CD8-positive, alpha-beta memory T cell (primary cell): ENCODE measurements at regions not wholly inside any gene's neighbourhood (a gene's known extent, or its start where the extent isn't known, plus 50 kb on each side); places are given as distances from the start of the nearest gene placed in this dataset.

ENCODE experiments used
- CTCF ChIA-PET: fragments of 350-600 bp; sonication (Branson Sonifier 250); formaldehyde crosslinking; loops from one replicate; lab custom pipeline; 2021; ENCODE audit warnings: antibody characterized with exemption; lab: Charles Lee
- POLR2A ChIA-PET: fragments of 350-600 bp; sonication (Branson Sonifier 250); formaldehyde crosslinking; loops from one replicate; lab custom pipeline; 2021; ENCODE audit warnings: antibody characterized with exemption; lab: Charles Lee
- DNase-seq, 5 donors: peaks; one replicate each; pipeline versions ENCODE4 v3.0.0 to v3.0.0-alpha.2; 2020 to 2022; ENCODE audit warnings: mixed read lengths in 1 of 5
- H3K27ac ChIP-seq: one replicate; pipeline ENCODE4 v1.7.0; 2013; ENCODE audit warnings: low read depth, mild to moderate bottlenecking, low read length, moderate library complexity
- H3K27me3 ChIP-seq: 2 replicates; pipeline ENCODE4 v1.7.0; 2013; ENCODE audit warnings: low read length, mild to moderate bottlenecking; ENCODE audit not compliant: insufficient read depth, poor library complexity, severe bottlenecking
- H3K36me3 ChIP-seq: 2 replicates; pipeline ENCODE4 v1.7.0; 2013; ENCODE audit warnings: mild to moderate bottlenecking, low read length, moderate library complexity; ENCODE audit not compliant: insufficient read depth
- H3K4me1 ChIP-seq: 2 replicates; pipeline ENCODE4 v1.7.0; 2013; ENCODE audit warnings: mild to moderate bottlenecking, low read length, moderate library complexity; ENCODE audit not compliant: insufficient read depth
- H3K4me3 ChIP-seq: 2 replicates; pipeline ENCODE4 v1.7.0; 2013; ENCODE audit warnings: mild to moderate bottlenecking, low read length
- H3K9me3 ChIP-seq: 2 replicates; pipeline ENCODE4 v1.7.0; 2013; ENCODE audit warnings: mild to moderate bottlenecking, low read length
- H3K27ac Mint-ChIP-seq, 8 donors: one replicate each; pipeline ENCODE4 v1.8.0; 2020 to 2021; ENCODE audit warnings: mixed read lengths in 8 of 8, mild to moderate bottlenecking in 6 of 8, inconsistent platforms in 3 of 8, moderate library complexity in 3 of 8
- H3K27me3 Mint-ChIP-seq, 2 donors: one replicate each; pipeline ENCODE4 v1.8.0; 2020 to 2021; ENCODE audit warnings: mixed read lengths in 2 of 2, mild to moderate bottlenecking in 1 of 2, moderate library complexity in 1 of 2
- H3K36me3 Mint-ChIP-seq, 3 donors: one replicate each; pipeline ENCODE4 v1.8.0; 2020 to 2021; ENCODE audit warnings: mixed read lengths in 3 of 3, inconsistent platforms in 1 of 3, mild to moderate bottlenecking in 1 of 3
- H3K4me1 Mint-ChIP-seq, 3 donors: one replicate each; pipeline ENCODE4 v1.8.0; 2020 to 2021; ENCODE audit warnings: mixed read lengths in 3 of 3, inconsistent platforms in 1 of 3, mild to moderate bottlenecking in 1 of 3
- H3K4me3 Mint-ChIP-seq, 7 donors: one replicate each; pipeline ENCODE4 v1.8.0; 2020 to 2021; ENCODE audit warnings: mixed read lengths in 7 of 7, mild to moderate bottlenecking in 6 of 7, moderate library complexity in 4 of 7, inconsistent platforms in 2 of 7
- H3K9me3 Mint-ChIP-seq, 5 donors: one replicate each; pipeline ENCODE4 v1.8.0; 2020 to 2022; ENCODE audit warnings: mixed read lengths in 5 of 5, mild to moderate bottlenecking in 3 of 5, moderate library complexity in 2 of 5, inconsistent platforms in 1 of 5

DNA sequence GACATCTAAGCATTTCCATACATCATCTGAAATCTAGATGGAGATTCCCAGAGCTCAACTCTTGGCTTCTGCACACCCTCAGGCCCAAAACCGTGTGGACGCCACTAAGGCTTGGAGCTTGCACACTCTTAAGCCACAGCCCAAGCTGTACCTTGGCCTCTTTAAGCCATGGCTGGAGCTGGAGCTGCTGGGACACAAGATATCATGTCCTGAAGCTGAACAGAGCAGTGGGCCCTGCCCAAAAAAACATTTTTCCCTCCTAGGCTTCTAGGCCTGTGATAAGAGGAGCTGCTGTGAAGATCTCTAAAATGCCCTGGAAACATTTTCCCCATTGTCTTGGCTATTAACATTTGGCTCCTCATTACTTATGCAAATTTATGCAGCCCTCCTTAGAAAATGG, 188.7 kb upstream of the MBNL1 start:
- H3K9me3 Mint-ChIP-seq, result no peaks in the 10 kb centered on the region
- Histone ChIP-seq H3K4me1 (no peaks in the 10 kb centered on the region), H3K27me3 (no peaks in the 10 kb centered on the region), H3K27ac (no peak overlapping the region), H3K36me3 (no peaks in the 10 kb centered on the region), H3K4me3 (no peak overlapping the region), H3K9me3 (no peaks in the 10 kb centered on the region)
- CTCF ChIA-PET, result no interaction called here
- H3K27ac Mint-ChIP-seq, result no peak overlapping the region
- H3K36me3 Mint-ChIP-seq, result peaks cover 0 to 5% (median 3%) of the 10 kb centered on the region in 3 donors
- peaks cover 0 to 5% (median 0%) of the 10 kb centered on the region in 3 donors for H3K4me1 Mint-ChIP-seq
- POLR2A ChIA-PET, result no interaction called here
- H3K27me3 Mint-ChIP-seq, result no peaks in the 10 kb centered on the region
- DNase-seq, result no peak
- H3K4me3 Mint-ChIP-seq, result no peak overlapping the region

DNA sequence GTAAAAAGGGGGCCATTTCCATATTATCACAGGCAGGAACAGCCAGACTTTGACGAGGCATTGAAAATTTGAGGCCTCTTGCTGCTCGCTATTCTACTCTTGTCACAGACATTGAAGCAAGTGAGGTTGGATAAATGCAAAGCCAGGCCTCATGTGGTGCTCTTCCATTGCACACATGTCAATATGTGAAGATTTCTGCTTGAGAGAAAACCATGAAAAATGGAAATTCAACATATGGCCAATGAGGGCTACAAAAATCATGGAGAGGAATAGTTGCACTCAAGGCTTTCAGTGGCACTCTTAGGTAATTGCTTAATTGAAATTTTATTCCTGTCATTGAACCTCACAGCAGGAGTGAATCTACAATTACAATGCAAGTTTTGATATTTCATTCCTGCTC, 185.6 kb upstream of the MBNL1 start:
- no peaks in the 10 kb centered on the region for H3K9me3 ChIP-seq
- CTCF ChIA-PET, result no interaction called here
- POLR2A ChIA-PET, result interaction anchor here (0.7 kb wide), 1 partner anchor 383 kb away, joined by 3 read pairs; no protein-coding TSS in a partner anchor
- H3K27ac ChIP-seq, result no peak overlapping the region
- Mint-ChIP-seq H3K4me3 (no peak overlapping the region), H3K4me1 (no peaks in the 10 kb centered on the region), H3K27me3 (no peaks in the 10 kb centered on the region), H3K9me3 (no peaks in the 10 kb centered on the region), H3K36me3 (peaks cover 0 to 5% (median 3%) of the 10 kb centered on the region in 3 donors), H3K27ac (no peak overlapping the region)
- no peak for DNase-seq
- no peaks in the 10 kb centered on the region for H3K27me3 ChIP-seq
- H3K36me3 ChIP-seq, result no peaks in the 10 kb centered on the region
- H3K4me1 ChIP-seq, result no peaks in the 10 kb centered on the region
- no peak overlapping the region for H3K4me3 ChIP-seq

DNA sequence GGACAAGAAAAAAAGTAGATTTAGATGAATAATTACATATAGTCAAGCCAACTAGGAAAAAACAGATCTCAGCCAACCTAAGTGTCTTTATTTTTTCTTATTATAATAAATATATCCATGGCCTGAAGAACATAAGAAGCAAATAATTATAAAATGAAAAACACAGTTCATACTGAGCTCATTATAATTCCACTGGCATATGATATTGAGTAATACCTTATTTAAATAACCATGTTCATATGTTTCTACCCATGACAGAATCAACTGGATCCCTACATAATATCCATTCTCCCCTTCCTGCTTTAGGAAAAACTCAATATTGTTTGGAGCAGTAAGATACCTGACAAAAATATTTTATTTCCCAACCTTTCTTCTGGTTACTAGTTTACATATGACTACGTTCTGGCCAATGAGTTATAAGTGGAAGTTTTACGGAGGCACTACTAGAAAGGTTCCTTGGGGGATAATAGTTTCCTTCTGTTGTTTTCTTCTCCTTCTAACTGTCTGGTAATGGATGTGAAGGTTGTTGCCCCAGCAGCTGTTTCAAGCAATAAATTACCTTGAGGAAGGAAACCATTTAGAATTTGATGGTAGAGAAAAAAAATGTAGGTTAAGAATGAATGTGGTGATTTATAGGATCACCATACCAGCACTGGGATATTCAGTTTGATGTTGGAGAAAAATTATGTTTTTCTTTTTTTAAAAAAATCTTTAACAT, 184.1 kb upstream of the MBNL1 start:
- peaks cover 0 to under 1% (median 0%) of the 10 kb centered on the region in 3 donors for H3K36me3 Mint-ChIP-seq
- POLR2A ChIA-PET, result no interaction called here
- H3K27ac Mint-ChIP-seq, result no peak overlapping the region
- H3K27me3 Mint-ChIP-seq, result no peaks in the 10 kb centered on the region
- no peaks in the 10 kb centered on the region for H3K4me1 Mint-ChIP-seq
- Histone ChIP-seq H3K4me3 (no peak overlapping the region), H3K4me1 (no peaks in the 10 kb centered on the region), H3K27me3 (no peaks in the 10 kb centered on the region), H3K27ac (no peak overlapping the region), H3K9me3 (no peaks in the 10 kb centered on the region), H3K36me3 (no peaks in the 10 kb centered on the region)
- no peak overlapping the region for H3K4me3 Mint-ChIP-seq
- CTCF ChIA-PET, result no interaction called here
- H3K9me3 Mint-ChIP-seq, result no peaks in the 10 kb centered on the region
- DNase-seq, result no peak

DNA sequence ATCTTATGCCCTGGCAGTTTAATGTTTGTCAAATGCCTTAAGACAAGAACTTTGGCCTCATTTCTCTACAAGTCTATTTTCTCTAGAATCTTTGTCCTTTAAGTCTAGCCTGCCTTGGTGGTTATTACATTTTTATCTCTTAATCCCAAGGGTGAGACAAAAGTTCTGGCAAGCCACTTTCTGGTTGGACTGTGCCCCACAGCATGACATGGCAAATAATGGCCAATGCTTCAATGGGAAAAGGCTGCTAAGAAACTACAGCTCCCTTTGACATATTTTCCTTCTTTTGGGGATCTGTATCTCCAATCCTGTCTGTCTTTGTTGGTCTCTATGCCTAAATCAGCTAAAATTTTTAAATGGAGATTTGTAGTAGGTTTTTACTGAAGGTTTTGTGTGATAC, 181.6 kb upstream of the MBNL1 start:
- Mint-ChIP-seq H3K4me3 (no peak overlapping the region), H3K36me3 (no peaks in the 10 kb centered on the region), H3K4me1 (no peaks in the 10 kb centered on the region), H3K27ac (no peak overlapping the region), H3K27me3 (no peaks in the 10 kb centered on the region), H3K9me3 (no peaks in the 10 kb centered on the region)
- H3K36me3 ChIP-seq, result no peaks in the 10 kb centered on the region
- no peaks in the 10 kb centered on the region for H3K9me3 ChIP-seq
- POLR2A ChIA-PET, result no interaction called here
- no peak overlapping the region for H3K4me3 ChIP-seq
- DNase-seq, result no peak
- H3K27ac ChIP-seq, result no peak overlapping the region
- no peaks in the 10 kb centered on the region for H3K27me3 ChIP-seq
- CTCF ChIA-PET, result no interaction called here
- no peaks in the 10 kb centered on the region for H3K4me1 ChIP-seq

DNA sequence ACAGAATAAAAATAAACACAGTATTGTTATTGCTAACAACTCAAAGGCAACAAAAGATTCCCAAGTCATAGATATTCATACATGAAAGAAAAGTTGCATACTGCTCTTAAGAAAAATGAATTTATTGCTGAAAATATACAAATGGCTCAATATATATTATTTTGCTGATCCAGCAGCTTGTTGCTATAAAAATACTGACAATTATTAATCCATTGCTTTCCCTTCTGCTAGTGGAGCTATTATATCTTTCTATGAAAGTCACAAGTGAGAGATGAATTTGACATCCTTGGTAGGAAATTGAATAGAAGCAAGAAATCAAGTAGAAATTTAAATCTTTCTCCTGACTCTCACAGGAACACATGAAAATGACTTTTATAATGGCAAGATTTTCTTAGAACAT, 179.2 kb upstream of the MBNL1 start:
- no peak for DNase-seq
- Histone ChIP-seq H3K4me1 (no peaks in the 10 kb centered on the region), H3K27me3 (no peaks in the 10 kb centered on the region), H3K27ac (no peak overlapping the region), H3K4me3 (no peak overlapping the region), H3K36me3 (no peaks in the 10 kb centered on the region), H3K9me3 (no peaks in the 10 kb centered on the region)
- POLR2A ChIA-PET, result no interaction called here
- CTCF ChIA-PET, result no interaction called here
- Mint-ChIP-seq H3K9me3 (peaks cover 0 to 2% (median 0%) of the 10 kb centered on the region in 5 donors), H3K4me1 (no peaks in the 10 kb centered on the region), H3K4me3 (no peak overlapping the region), H3K27me3 (no peaks in the 10 kb centered on the region), H3K36me3 (no peaks in the 10 kb centered on the region), H3K27ac (no peak overlapping the region)

DNA sequence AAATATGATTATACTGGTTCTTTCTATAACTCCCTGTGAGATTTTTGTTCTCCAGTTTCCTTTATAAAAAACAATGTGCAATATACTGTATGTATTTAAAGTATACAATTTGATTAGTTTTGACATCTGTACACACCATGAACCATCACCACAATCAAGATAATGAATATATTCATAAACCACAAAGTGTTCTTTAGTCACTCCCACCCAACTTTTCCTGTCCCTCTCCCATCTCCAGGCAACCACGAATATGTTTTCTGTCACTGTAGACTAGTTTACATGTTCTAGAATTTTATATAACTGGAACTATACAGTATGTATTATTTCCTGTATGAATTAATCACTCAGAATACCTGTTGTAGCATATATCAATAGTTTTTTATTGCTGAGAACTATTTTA, 177.0 kb upstream of the MBNL1 start:
- Histone ChIP-seq H3K4me3 (no peak overlapping the region), H3K27ac (no peak overlapping the region), H3K27me3 (no peaks in the 10 kb centered on the region), H3K36me3 (no peaks in the 10 kb centered on the region), H3K9me3 (no peaks in the 10 kb centered on the region), H3K4me1 (no peaks in the 10 kb centered on the region)
- Mint-ChIP-seq H3K36me3 (no peaks in the 10 kb centered on the region), H3K9me3 (peaks cover 0 to 3% (median 0%) of the 10 kb centered on the region in 5 donors), H3K4me3 (no peak overlapping the region), H3K27ac (no peak overlapping the region), H3K4me1 (no peaks in the 10 kb centered on the region), H3K27me3 (peaks cover 0 to 6% of the 10 kb centered on the region in 2 donors)
- ChIA-PET POLR2A (no interaction called here), CTCF (no interaction called here)
- no peak for DNase-seq

DNA sequence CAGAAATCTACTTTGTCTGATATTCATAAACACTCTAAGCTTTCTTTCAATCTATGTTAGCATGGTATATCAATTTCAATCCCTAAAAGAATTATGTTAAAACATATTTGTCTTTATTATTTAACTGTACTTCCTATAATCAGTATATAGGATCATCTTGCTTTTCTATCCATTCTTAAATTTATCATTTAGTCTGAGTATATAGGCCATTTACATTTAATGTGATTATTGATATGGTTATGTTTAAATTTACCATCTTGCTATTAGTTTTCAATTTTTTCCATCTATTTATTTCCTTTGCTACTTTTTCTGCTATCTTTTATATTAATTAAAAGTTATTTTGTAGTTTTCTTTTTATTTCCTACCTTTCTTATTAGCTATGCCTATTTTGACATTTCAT, 174.8 kb upstream of the MBNL1 start:
- Histone ChIP-seq H3K27ac (no peak overlapping the region), H3K4me3 (no peak overlapping the region), H3K9me3 (no peaks in the 10 kb centered on the region), H3K36me3 (no peaks in the 10 kb centered on the region), H3K4me1 (no peaks in the 10 kb centered on the region), H3K27me3 (no peaks in the 10 kb centered on the region)
- POLR2A ChIA-PET, result no interaction called here
- no peak for DNase-seq
- no peak overlapping the region for H3K4me3 Mint-ChIP-seq
- CTCF ChIA-PET, result no interaction called here
- H3K36me3 Mint-ChIP-seq, result no peaks in the 10 kb centered on the region
- no peaks in the 10 kb centered on the region for H3K4me1 Mint-ChIP-seq
- peaks cover 3 to 8% of the 10 kb centered on the region in 2 donors for H3K27me3 Mint-ChIP-seq
- peaks cover 0 to 3% (median 0%) of the 10 kb centered on the region in 5 donors for H3K9me3 Mint-ChIP-seq
- no peak overlapping the region for H3K27ac Mint-ChIP-seq

DNA sequence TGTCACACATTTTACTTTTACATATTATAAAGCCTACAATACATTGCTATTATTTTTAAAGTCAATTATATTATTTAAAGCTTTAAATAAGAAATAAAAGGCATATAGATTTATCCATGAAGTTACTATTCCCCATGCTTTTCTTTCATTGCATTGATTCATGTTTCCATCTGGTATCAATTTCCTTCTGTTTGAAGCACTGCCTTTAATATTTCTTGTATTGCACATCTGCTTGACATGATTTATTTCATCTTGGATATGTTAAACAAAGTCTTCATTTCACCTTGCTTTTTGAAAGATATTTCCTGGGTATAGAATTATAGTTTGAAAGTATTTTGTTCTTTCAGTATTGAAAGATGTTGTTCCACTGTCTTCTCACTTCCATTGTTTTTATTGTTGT, 174.3 kb upstream of the MBNL1 start:
- Histone ChIP-seq H3K36me3 (no peaks in the 10 kb centered on the region), H3K9me3 (no peaks in the 10 kb centered on the region), H3K27ac (no peak overlapping the region), H3K4me1 (no peaks in the 10 kb centered on the region), H3K27me3 (no peaks in the 10 kb centered on the region), H3K4me3 (no peak overlapping the region)
- ChIA-PET CTCF (no interaction called here), POLR2A (no interaction called here)
- peaks cover 0 to 3% (median 0%) of the 10 kb centered on the region in 5 donors for H3K9me3 Mint-ChIP-seq
- H3K36me3 Mint-ChIP-seq, result no peaks in the 10 kb centered on the region
- peaks cover 5 to 8% of the 10 kb centered on the region in 2 donors for H3K27me3 Mint-ChIP-seq
- DNase-seq, result no peak
- H3K4me1 Mint-ChIP-seq, result no peaks in the 10 kb centered on the region
- no peak overlapping the region for H3K27ac Mint-ChIP-seq
- no peak overlapping the region for H3K4me3 Mint-ChIP-seq
